Heart left ventricle (tissue), 16 donors: ENCODE measurements at regions not wholly inside any gene's neighbourhood (a gene's known extent, or its start where the extent isn't known, plus 50 kb on each side); places are given as distances from the start of the nearest gene placed in this dataset.

Experiments
- ATAC-seq, 4 donors: fragments of 200-7000 bp; cut with Tn5 transposase; one replicate each; pipeline ENCODE4 v1.9.1; 2020 to 2022; ENCODE audit warnings: moderate library complexity in 4 of 4, mild to moderate bottlenecking in 3 of 4, moderate number of reproducible peaks in 1 of 4
- DNase-seq, 5 donors: peaks; one replicate each; pipeline ENCODE4 v3.0.0-alpha.2; 2020
- H3K27ac ChIP-seq, 12 donors: fragments of 200-600 bp; sonication (generic) in 4 of 12; one replicate each; pipeline versions ENCODE4 v1.5.0 to v1.8.0; 2016 to 2022; ENCODE audit warnings: mild to moderate bottlenecking in 2 of 12
- H3K27me3 ChIP-seq, 9 donors: fragments of 200-600 bp; sonication (generic) in 2 of 9; one replicate each; pipeline versions ENCODE4 v1.5.1 to v1.8.0; 2016 to 2022; ENCODE audit warnings: mild to moderate bottlenecking in 3 of 9
- H3K36me3 ChIP-seq, 9 donors: fragments of 200-600 bp; sonication (generic) in 2 of 9; one replicate each; pipeline versions ENCODE4 v1.5.0 to v1.8.0; 2018 to 2022; ENCODE audit warnings: mild to moderate bottlenecking in 2 of 9
- H3K4me1 ChIP-seq, 12 donors: fragments of 200-600 bp; sonication (generic) in 4 of 12; one replicate each; pipeline versions ENCODE4 v1.5.0 to v1.8.0; 2016 to 2022; ENCODE audit warnings: mild to moderate bottlenecking in 3 of 12
- H3K4me3 ChIP-seq, 12 donors: fragments of 200-600 bp; sonication (generic) in 4 of 12; one replicate each; pipeline versions ENCODE4 v1.5.0 to v1.8.0; 2017 to 2022; ENCODE audit warnings: mild to moderate bottlenecking in 9 of 12, moderate library complexity in 4 of 12
- H3K9me3 ChIP-seq, 12 donors: fragments of 200-600 bp; sonication (generic) in 4 of 12; one replicate each; pipeline versions ENCODE4 v1.5.0 to v1.8.0; 2016 to 2022; ENCODE audit warnings: mild to moderate bottlenecking in 1 of 12
- CTCF ChIP-seq, 12 donors: fragments of 200-600 bp; sonication (generic) in 4 of 12; IDR thresholded peaks; one replicate each; pipeline versions ENCODE4 v1.5.0 to v1.8.0; 2018 to 2022; ENCODE audit warnings: antibody characterized with exemption in 12 of 12, mild to moderate bottlenecking in 5 of 12
- POLR2A ChIP-seq, 2 donors: fragments of 450-650 bp; IDR thresholded peaks; one replicate each; pipeline ENCODE4 v1.6.1; 2017; ENCODE audit warnings: antibody characterized with exemption in 2 of 2, mild to moderate bottlenecking in 2 of 2, moderate library complexity in 2 of 2
- WGBS, 4 donors: extraction: QIAGEN DNeasy Blood & Tissue Kit in 2 of 4; methylation state at CpG; one replicate each; pipeline versions ENCODE4 v1.1.5 to v1.1.7; 2013 to 2018; 5-methylcytosine and 5-hydroxymethylcytosine counted together
- intact Hi-C, 10 donors: fragments of 100-400 bp; cut with DNase I; formaldehyde crosslinking; loops; one replicate each; pipeline versions ENCODE4 v1.11.1 to v1.14.2; 2022
- donor health status: ischemic (EF 13 %, LVEDD 7.1; RV severe dilation, severe dysfunction).
- donor health status: healthy with polysubstance abuse.
- donor health status: DM: no; HTN: yes; CAD: no.
- donor health status: DM: no; HTN: no; CAD: no.
- donor health status: ischemic (EF 25% LVEDD 6.9; RV normal size, moderate dysfunction).
- donor health status: ischemic (EF 25% LVEDD 5.7; RV mildly dilated, moderate dysfunction).
- donor health status: healthy.
- donor health status: DM: yes; HTN: yes; CAD: no.
- donor health status: ischemic (EF 35%, LVEDD 5.7; RV mildly dilated, moderate dysfunction).
- donor health status: nonischemic (EF 11% LVEDD 7.7; RV severe dilation, severe dysfunction).
- donor health status: DM: yes; HTN: yes; CAD: no.
- donor health status: PGD.
- donor health status: ischemic (EF 29% LVEDD 5.4; RV normal size, mild dysfunction).
- donor health status: nonischemic (EF 23%, LVEDD 6.1; RV moderate dilation, normal function).

DNA sequence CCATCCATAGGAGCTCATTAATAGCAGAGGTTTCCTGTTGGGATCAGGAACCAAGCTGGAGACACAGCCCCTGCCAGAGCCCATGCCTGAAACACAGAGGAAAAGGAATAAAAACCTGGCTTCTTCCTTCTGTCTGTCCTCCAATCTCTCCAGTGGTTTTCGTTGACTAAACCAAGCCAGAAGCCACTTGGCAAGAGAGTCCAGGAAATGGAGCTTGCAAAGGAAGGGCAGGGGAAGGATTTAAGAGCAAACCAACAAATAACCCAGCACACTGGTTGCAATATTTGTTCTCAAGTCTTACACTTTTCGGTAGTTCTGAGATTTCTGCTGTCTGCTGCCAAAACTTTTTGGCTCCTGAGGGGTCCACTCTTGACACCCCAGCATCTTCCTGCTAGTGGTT is 137.0 kb upstream of the BMP2 start:
- Histone ChIP-seq H3K4me1 (peaks cover 0 to 6% (median 0%) of the 10 kb centered on the region in 12 donors), H3K9me3 (peaks cover 0 to 5% (median 0%) of the 10 kb centered on the region in 12 donors), H3K27ac (no peak overlapping the region), H3K36me3 (no peaks in the 10 kb centered on the region), H3K27me3 (no peaks in the 10 kb centered on the region), H3K4me3 (no peak overlapping the region)
- no peak for TF ChIP-seq CTCF (IDR thresholded peaks at IDR 0.05)
- TF ChIP-seq POLR2A (IDR thresholded peaks at IDR 0.05) = no peak
- intact Hi-C loops = loop anchor here in 2 of 10 donors (5.0 to 10.0 kb wide), 2 partner anchors 77 to 134 kb away; partner anchors contain the start of gene BMP2 (in 2 of the 2)
- no peak for ATAC-seq
- WGBS, 4 donors = 40 to 62% (median 43%) methylated on average over 2 of the region's 2 CpGs
- no peak for DNase-seq

- Histone ChIP-seq H3K9me3 (peaks cover 0 to 5% (median 0%) of the 10 kb centered on the region in 12 donors), H3K36me3 (no peaks in the 10 kb centered on the region), H3K4me3 (no peak overlapping the region), H3K27me3 (no peaks in the 10 kb centered on the region), H3K27ac (no peak overlapping the region), H3K4me1 (peaks cover 0 to 6% (median 0%) of the 10 kb centered on the region in 12 donors)
- DNase-seq = no peak
- ATAC-seq = no peak
- 83 to 93% (median 91%) methylated on average over 2 of the region's 2 CpGs for WGBS, 4 donors
- no peak for TF ChIP-seq POLR2A (IDR thresholded peaks at IDR 0.05)
- TF ChIP-seq CTCF (IDR thresholded peaks at IDR 0.05) = no peak
- intact Hi-C loops = no loop called here
Measured at GRCh38 chr20:6629564-6629963, 137.9 kb upstream of the BMP2 start.

DNA sequence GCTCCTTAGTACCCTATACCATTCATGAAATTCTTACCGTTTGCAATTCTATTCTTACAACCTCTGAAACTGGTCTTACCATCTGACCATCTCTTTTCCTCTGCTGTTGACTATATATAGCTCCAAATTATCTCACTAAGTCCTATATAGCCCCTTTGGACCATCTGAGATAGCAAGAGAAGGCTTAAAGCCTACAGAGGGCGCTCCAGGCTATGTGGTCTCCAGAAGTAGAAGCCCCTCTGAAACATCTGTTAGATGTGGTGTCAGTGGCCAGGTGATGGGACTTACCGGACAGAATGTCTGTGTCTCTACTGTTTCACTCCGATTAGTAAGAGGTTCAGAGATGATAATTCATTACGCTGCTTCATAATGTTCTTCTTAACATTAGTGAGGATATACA is 140.7 kb upstream of the BMP2 start:
- Histone ChIP-seq H3K36me3 (no peaks in the 10 kb centered on the region), H3K4me3 (no peak overlapping the region), H3K4me1 (peaks cover 0 to 2% (median 0%) of the 10 kb centered on the region in 12 donors), H3K9me3 (peaks cover 0 to 5% (median 0%) of the 10 kb centered on the region in 12 donors), H3K27ac (no peak overlapping the region), H3K27me3 (no peaks in the 10 kb centered on the region)
- DNase-seq = no peak
- ATAC-seq = no peak
- 73 to 82% (median 78%) methylated on average over 5 of the region's 5 CpGs for WGBS, 4 donors
- TF ChIP-seq POLR2A (IDR thresholded peaks at IDR 0.05) = no peak
- no peak for TF ChIP-seq CTCF (IDR thresholded peaks at IDR 0.05)
- intact Hi-C loops = no loop called here

GRCh38 chr20:6623989-6624388 is 143.5 kb upstream of the BMP2 start:
- 23 to 32% (median 28%) methylated on average over 3 of the region's 3 CpGs for WGBS, 4 donors
- TF ChIP-seq CTCF (IDR thresholded peaks at IDR 0.05) (no peak), POLR2A (IDR thresholded peaks at IDR 0.05) (no peak)

More at GRCh38 chr20:6623989-6624388, 143.5 kb upstream of the BMP2 start:
- H3K4me1 ChIP-seq = peaks cover 0 to 2% (median 0%) of the 10 kb centered on the region in 12 donors
- intact Hi-C loops = no loop called here
- ATAC-seq (no peak), DNase-seq (no peak)
- no peak overlapping the region for H3K27ac ChIP-seq
- H3K36me3 ChIP-seq = no peaks in the 10 kb centered on the region
- no peak overlapping the region for H3K4me3 ChIP-seq
- peaks cover 0 to 5% (median 0%) of the 10 kb centered on the region in 12 donors for H3K9me3 ChIP-seq
- no peaks in the 10 kb centered on the region for H3K27me3 ChIP-seq
